ENCODE measurements at regions not wholly inside any gene's neighbourhood (a gene's known extent, or its start where the extent isn't known, plus 50 kb on each side); places are given as distances from the start of the nearest gene placed in this dataset.

- 83% methylated on average over 4 of the region's 4 CpGs for WGBS (ENCODE audit: missing lambda C conversion rate)
- H3K27ac ChIP-seq: no peak overlapping the region
- FAIRE-seq (no peak), ATAC-seq (no peak), DNase-seq (ENCODE audit: low read depth in 1 of 2, low spot score in 1 of 2) (no peak)
- no peaks in the 10 kb centered on the region for H3K4me1 ChIP-seq
- H3K4me2 ChIP-seq: no peak overlapping the region
- POLR2A ChIA-PET: no interaction called here
- no peak overlapping the region for H3K4me3 ChIP-seq
- no peak for TF ChIP-seq EHF (CRISPR knock-in tag; IDR thresholded peaks at IDR 0.05)
- H3K9me3 ChIP-seq: no peaks in the 10 kb centered on the region
- CTCF ChIA-PET: interaction anchor here (1.1 kb wide), 1 partner anchor 9 kb away, joined by 3 read pairs; no protein-coding TSS in a partner anchor
Observed at GRCh38 chr10:8401531-8401930, 347.0 kb downstream of the GATA3 start.

DNA sequence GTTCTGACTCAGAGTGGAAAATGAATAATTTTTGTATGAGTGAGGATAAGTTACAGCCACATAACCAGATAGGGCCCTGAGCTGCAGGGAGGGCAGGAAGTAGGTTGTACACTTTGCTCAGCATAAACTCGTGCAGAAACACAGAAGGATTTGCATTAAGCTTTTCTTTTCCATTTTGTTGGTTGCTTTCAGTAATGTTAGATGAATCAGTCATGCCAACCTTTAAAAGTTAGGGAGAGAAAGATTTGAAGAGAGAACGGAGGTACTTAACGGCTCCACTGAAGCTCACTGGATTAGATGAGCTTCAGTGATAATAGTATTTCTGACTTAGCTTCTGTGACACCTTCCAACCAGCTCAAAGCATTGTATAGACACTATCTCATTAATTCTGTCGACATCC is 348.1 kb downstream of the GATA3 start:
- ChIA-PET CTCF (no interaction called here), POLR2A (no interaction called here)
- H3K9me3 ChIP-seq: no peaks in the 10 kb centered on the region
- no peak overlapping the region for H3K4me2 ChIP-seq
- H3K4me3 ChIP-seq: no peak overlapping the region
- no peak overlapping the region for H3K27ac ChIP-seq
- 56% methylated on average over 4 of the region's 4 CpGs for WGBS (ENCODE audit: missing lambda C conversion rate)
- FAIRE-seq (no peak), ATAC-seq (no peak), DNase-seq (ENCODE audit: low read depth in 1 of 2, low spot score in 1 of 2) (no peak)
- peaks cover 3% of the 10 kb centered on the region; the same call in 1 of the 3 replicates for H3K4me1 ChIP-seq
- TF ChIP-seq NPAS2 (CRISPR knock-in tag; IDR thresholded peaks at IDR 0.05; ENCODE audit: borderline replicate concordance) (no peak), SREBF2 (IDR thresholded peaks at IDR 0.05) (no peak), CBX8 (IDR thresholded peaks at IDR 0.05) (no peak), MYC (IDR thresholded peaks at IDR 0.05; ENCODE audit: borderline replicate concordance, low read length) (no peak), NR3C1 (IDR thresholded peaks at IDR 0.05) (no peak), NFE2L2 (conservative IDR thresholded peaks at IDR 0.05; ENCODE audit: low read length) (no peak), HOXB5 (CRISPR knock-in tag; IDR thresholded peaks at IDR 0.05) (no peak)

GRCh38 chr10:8403711-8404371 is 349.4 kb downstream of the GATA3 start:
- no peaks in the 10 kb centered on the region for H3K9me3 ChIP-seq
- ATAC-seq (no peak; a peak in 1 of 6 replicates), DNase-seq (ENCODE audit: low read depth in 1 of 2, low spot score in 1 of 2) (no peak), FAIRE-seq (no peak)
- ChIA-PET CTCF (interaction anchor here (0.6 to 1.0 kb wide), 4 partner anchors 12 to 29 kb away, joined by 3 read pairs; no protein-coding TSS in a partner anchor), POLR2A (no interaction called here)
- no peak for TF ChIP-seq FOSB (CRISPR knock-in tag; IDR thresholded peaks at IDR 0.05)
- TF ChIP-seq KDM5A (IDR thresholded peaks at IDR 0.05): no peak
- TF ChIP-seq MAZ (IDR thresholded peaks at IDR 0.05; ENCODE audit: borderline replicate concordance, low read depth, low read length): no peak
- no peak for TF ChIP-seq MYC (IDR thresholded peaks at IDR 0.05; ENCODE audit: borderline replicate concordance, low read length)
- TF ChIP-seq BHLHE40 (IDR thresholded peaks at IDR 0.05; ENCODE audit: low read depth, low read length): no peak
- TF ChIP-seq, protein P1, sequence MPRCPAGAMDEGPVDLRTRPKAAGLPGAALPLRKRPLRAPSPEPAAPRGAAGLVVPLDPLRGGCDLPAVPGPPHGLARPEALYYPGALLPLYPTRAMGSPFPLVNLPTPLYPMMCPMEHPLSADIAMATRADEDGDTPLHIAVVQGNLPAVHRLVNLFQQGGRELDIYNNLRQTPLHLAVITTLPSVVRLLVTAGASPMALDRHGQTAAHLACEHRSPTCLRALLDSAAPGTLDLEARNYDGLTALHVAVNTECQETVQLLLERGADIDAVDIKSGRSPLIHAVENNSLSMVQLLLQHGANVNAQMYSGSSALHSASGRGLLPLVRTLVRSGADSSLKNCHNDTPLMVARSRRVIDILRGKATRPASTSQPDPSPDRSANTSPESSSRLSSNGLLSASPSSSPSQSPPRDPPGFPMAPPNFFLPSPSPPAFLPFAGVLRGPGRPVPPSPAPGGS (IDR thresholded peaks at IDR 0.05): no peak
- no peak for TF ChIP-seq RCOR1 (IDR thresholded peaks at IDR 0.05; ENCODE audit: low read depth, low read length)
- TF ChIP-seq RAD21 (conservative IDR thresholded peaks at IDR 0.05 in 1 of 2, IDR thresholded peaks at IDR 0.05 in 1 of 2): no peak
- 81% methylated on average over 4 of the region's 4 CpGs for WGBS (ENCODE audit: missing lambda C conversion rate)
- peaks cover 10% of the 10 kb centered on the region; the same call in 2 of the 3 replicates for H3K4me1 ChIP-seq
- no peak overlapping the region for H3K4me3 ChIP-seq
- H3K4me2 ChIP-seq: no peak overlapping the region
- 0 out of 6 replicates have a peak overlapping the region, but pooled peaks of 1 of the 2 experiments have one; percentile 9 for H3K27ac ChIP-seq

GRCh38 chr10:8404721-8405120 is 350.2 kb downstream of the GATA3 start:
- ATAC-seq (no peak), DNase-seq (ENCODE audit: low read depth in 1 of 2, low spot score in 1 of 2) (no peak), FAIRE-seq (peak; percentile 23)
- WGBS (ENCODE audit: missing lambda C conversion rate): 28% methylated on average over 1 of the region's 1 CpG
- H3K4me1 ChIP-seq: peaks cover 10% of the 10 kb centered on the region; the same call in 2 of the 3 replicates
- POLR2A ChIA-PET: no interaction called here
- H3K9me3 ChIP-seq: no peaks in the 10 kb centered on the region
- H3K27ac ChIP-seq: 0 out of 6 replicates have a peak overlapping the region, but pooled peaks of 1 of the 2 experiments have one; percentile 4
- no peak for TF ChIP-seq SREBF2 (IDR thresholded peaks at IDR 0.05)
- TF ChIP-seq, protein P2, sequence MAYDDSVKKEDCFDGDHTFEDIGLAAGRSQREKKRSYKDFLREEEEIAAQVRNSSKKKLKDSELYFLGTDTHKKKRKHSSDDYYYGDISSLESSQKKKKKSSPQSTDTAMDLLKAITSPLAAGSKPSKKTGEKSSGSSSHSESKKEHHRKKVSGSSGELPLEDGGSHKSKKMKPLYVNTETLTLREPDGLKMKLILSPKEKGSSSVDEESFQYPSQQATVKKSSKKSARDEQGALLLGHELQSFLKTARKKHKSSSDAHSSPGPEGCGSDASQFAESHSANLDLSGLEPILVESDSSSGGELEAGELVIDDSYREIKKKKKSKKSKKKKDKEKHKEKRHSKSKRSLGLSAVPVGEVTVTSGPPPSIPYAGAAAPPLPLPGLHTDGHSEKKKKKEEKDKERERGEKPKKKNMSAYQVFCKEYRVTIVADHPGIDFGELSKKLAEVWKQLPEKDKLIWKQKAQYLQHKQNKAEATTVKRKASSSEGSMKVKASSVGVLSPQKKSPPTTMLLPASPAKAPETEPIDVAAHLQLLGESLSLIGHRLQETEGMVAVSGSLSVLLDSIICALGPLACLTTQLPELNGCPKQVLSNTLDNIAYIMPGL (CRISPR knock-in tag; IDR thresholded peaks at IDR 0.05; ENCODE audit: borderline replicate concordance): no peak
- no peak for TF ChIP-seq FOSL2 (IDR thresholded peaks at IDR 0.05)
- TF ChIP-seq FOSL2 (CRISPR knock-in tag; IDR thresholded peaks at IDR 0.05): no peak
- no peak for TF ChIP-seq ATOH8 (CRISPR knock-in tag; IDR thresholded peaks at IDR 0.05; ENCODE audit: low read depth)
- TF ChIP-seq CHD4 (IDR thresholded peaks at IDR 0.05; ENCODE audit: borderline replicate concordance): no peak
- TF ChIP-seq TP53 (CRISPR knock-in tag; IDR thresholded peaks at IDR 0.05): no peak
- no peak for TF ChIP-seq MAX (IDR thresholded peaks at IDR 0.05)
- no peak for TF ChIP-seq PHF8 (IDR thresholded peaks at IDR 0.05; ENCODE audit: borderline replicate concordance, low read depth)
- no peak for TF ChIP-seq EP300 (IDR thresholded peaks at IDR 0.05)
- no peak for TF ChIP-seq CBX2 (IDR thresholded peaks at IDR 0.05; ENCODE audit: borderline replicate concordance, low read depth)
- no peak overlapping the region for H3K4me3 ChIP-seq
- peak overlapping the region; percentile 5; the same call in 1 of the 3 replicates for H3K4me2 ChIP-seq
- CTCF ChIA-PET: interaction anchor here (0.6 kb wide), 1 partner anchor 17 kb away, joined by 3 read pairs; no protein-coding TSS in a partner anchor
